Aorta (tissue), 5 donors: ENCODE measurements at regions not wholly inside any gene's neighbourhood (a gene's known extent, or its start where the extent isn't known, plus 50 kb on each side); places are given as distances from the start of the nearest gene placed in this dataset.
"Not testable (repeated sequence)": the region's sequence is repeated elsewhere in the genome, so short reads cannot be mapped to it uniquely, and the experiment has no call there.

Source experiments
- ATAC-seq: fragments of 200-7000 bp; cut with Tn5 transposase; one replicate; pipeline ENCODE4 v1.9.1; 2022; ENCODE audit warnings: moderate library complexity; ENCODE audit not compliant: low FRiP score
- DNase-seq, 2 donors: peaks; one replicate each; pipeline ENCODE4 v3.0.0-alpha.2; 2020
- H3K27ac ChIP-seq, 2 donors: one replicate each; pipeline ENCODE4 v1.5.1; 2013; ENCODE audit warnings: low read length in 2 of 2, mild to moderate bottlenecking in 2 of 2, moderate library complexity in 2 of 2, control low read depth in 1 of 2, inconsistent platforms in 1 of 2, low read depth in 1 of 2
- H3K27me3 ChIP-seq, 2 donors: one replicate each; pipeline ENCODE4 v1.6.1; 2013; ENCODE audit warnings: control low read depth in 1 of 2, low read length in 1 of 2, mild to moderate bottlenecking in 1 of 2, moderate library complexity in 1 of 2; ENCODE audit not compliant: insufficient read depth in 2 of 2, control insufficient read depth in 1 of 2
- H3K36me3 ChIP-seq, 2 donors: one replicate each; pipeline ENCODE4 v1.6.1; 2013; ENCODE audit warnings: control low read depth in 1 of 2, low read length in 1 of 2, mild to moderate bottlenecking in 1 of 2; ENCODE audit not compliant: insufficient read depth in 2 of 2, control insufficient read depth in 1 of 2
- H3K4me1 ChIP-seq, 2 donors: one replicate each; pipeline ENCODE4 v1.6.1; 2013; ENCODE audit warnings: low read length in 2 of 2, control low read depth in 1 of 2, mild to moderate bottlenecking in 1 of 2, moderate library complexity in 1 of 2; ENCODE audit not compliant: insufficient read depth in 2 of 2, control insufficient read depth in 1 of 2
- H3K4me3 ChIP-seq, 2 donors: one replicate each; pipeline ENCODE4 v1.5.1; 2013; ENCODE audit warnings: low read length in 2 of 2, control low read depth in 1 of 2, mild to moderate bottlenecking in 1 of 2
- H3K9me3 ChIP-seq: one replicate; pipeline ENCODE4 v1.6.1; 2013; ENCODE audit warnings: mild to moderate bottlenecking, low read length; ENCODE audit not compliant: control insufficient read depth
- WGBS, 2 donors: extraction: QIAGEN DNeasy Blood & Tissue Kit; methylation state at CpG; one replicate each; pipeline ENCODE4 v1.1.7; 2013; 5-methylcytosine and 5-hydroxymethylcytosine counted together
- intact Hi-C, 2 donors: fragments of 100-400 bp; cut with DNase I; formaldehyde crosslinking; loops; one replicate each; pipeline versions ENCODE4 v1.14.2 to v1.15.0; 2022
- donor health status: healthy with polysubstance abuse.
- donor health status: Bipolar disorder and iron deficiency.
- donor health status: DM: no; HTN: no; CAD: no.
- donor health status: DM: no; HTN: no; CAD: no.
- donor health status: DM: yes; HTN: yes; CAD: no.

GRCh38 chr13:58955546-58956385 lies 1208.0 kb downstream of the DIAPH3 start:
- DNase-seq (no peak), ATAC-seq (no peak)
- intact Hi-C loops: no loop called here
- WGBS, 2 donors: 74% methylated on average over 7 of the region's 7 CpGs
- no peaks in the 10 kb centered on the region for H3K36me3 ChIP-seq
- H3K9me3 ChIP-seq: no peaks in the 10 kb centered on the region
- H3K4me3 ChIP-seq: no peak overlapping the region
- no peak overlapping the region for H3K27ac ChIP-seq
- no peaks in the 10 kb centered on the region for H3K4me1 ChIP-seq
- no peaks in the 10 kb centered on the region for H3K27me3 ChIP-seq

- H3K36me3 ChIP-seq, H3K9me3 ChIP-seq, H3K4me1 ChIP-seq, DNase-seq, H3K27me3 ChIP-seq, H3K27ac ChIP-seq, H3K4me3 ChIP-seq, intact Hi-C loops, ATAC-seq: not testable (repeated sequence)
- WGBS, 2 donors: 98 to 99% methylated on average over 20 to 22 of the region's 22 CpGs
Observed at GRCh38 chr13:58958097-58958496, 1205.6 kb downstream of the DIAPH3 start.

- no peak overlapping the region for H3K4me3 ChIP-seq
- intact Hi-C loops: no loop called here
- no peaks in the 10 kb centered on the region for H3K9me3 ChIP-seq
- DNase-seq (no peak), ATAC-seq (no peak)
- H3K27ac ChIP-seq: no peak overlapping the region
- H3K27me3 ChIP-seq: no peaks in the 10 kb centered on the region
- H3K4me1 ChIP-seq: no peaks in the 10 kb centered on the region
- no peaks in the 10 kb centered on the region for H3K36me3 ChIP-seq
- WGBS, 2 donors: 66 to 71% methylated on average over 2 of the region's 2 CpGs
Observed at GRCh38 chr13:58960888-58961287, 1202.8 kb downstream of the DIAPH3 start.

GRCh38 chr13:58963321-58963720 lies 1200.4 kb downstream of the DIAPH3 start:
- Histone ChIP-seq H3K27me3 (no peaks in the 10 kb centered on the region), H3K27ac (no peak overlapping the region), H3K4me3 (no peak overlapping the region), H3K4me1 (no peaks in the 10 kb centered on the region), H3K9me3 (no peaks in the 10 kb centered on the region), H3K36me3 (no peaks in the 10 kb centered on the region)
- DNase-seq: no peak
- intact Hi-C loops: no loop called here
- 74 to 84% methylated on average over 2 of the region's 2 CpGs for WGBS, 2 donors
- ATAC-seq: no peak

- Histone ChIP-seq H3K4me1 (no peaks in the 10 kb centered on the region), H3K4me3 (no peak overlapping the region), H3K27me3 (no peaks in the 10 kb centered on the region), H3K9me3 (no peaks in the 10 kb centered on the region), H3K36me3 (no peaks in the 10 kb centered on the region), H3K27ac (no peak overlapping the region)
- DNase-seq (no peak), ATAC-seq (no peak)
- WGBS, 2 donors: 65 to 78% methylated on average over 3 of the region's 3 CpGs
- intact Hi-C loops: no loop called here
Observed at GRCh38 chr13:58964048-58964447, 1199.7 kb downstream of the DIAPH3 start.

GRCh38 chr13:58977085-58977484 lies 1186.6 kb downstream of the DIAPH3 start:
- 93 to 96% methylated on average over 6 of the region's 6 CpGs for WGBS, 2 donors

GRCh38 chr13:58978331-58978730 lies 1185.4 kb downstream of the DIAPH3 start:
- DNase-seq: no peak
- Histone ChIP-seq H3K4me3 (no peak overlapping the region), H3K27me3 (no peaks in the 10 kb centered on the region), H3K27ac (no peak overlapping the region), H3K36me3 (no peaks in the 10 kb centered on the region), H3K4me1 (no peaks in the 10 kb centered on the region), H3K9me3 (no peaks in the 10 kb centered on the region)
- WGBS, 2 donors: 29 to 42% methylated on average over 1 of the region's 1 CpG
- ATAC-seq: no peak
- intact Hi-C loops: no loop called here

More at GRCh38 chr13:58977085-58977484, 1186.6 kb downstream of the DIAPH3 start:
- ATAC-seq: no peak
- no peaks in the 10 kb centered on the region for H3K27me3 ChIP-seq
- H3K4me1 ChIP-seq: no peaks in the 10 kb centered on the region
- intact Hi-C loops: no loop called here
- no peak for DNase-seq
- H3K4me3 ChIP-seq: no peak overlapping the region
- H3K36me3 ChIP-seq: no peaks in the 10 kb centered on the region
- no peak overlapping the region for H3K27ac ChIP-seq
- no peaks in the 10 kb centered on the region for H3K9me3 ChIP-seq

- no peaks in the 10 kb centered on the region for H3K27me3 ChIP-seq
- intact Hi-C loops: no loop called here
- no peak for DNase-seq
- no peaks in the 10 kb centered on the region for H3K36me3 ChIP-seq
- no peak for ATAC-seq
- no peaks in the 10 kb centered on the region for H3K9me3 ChIP-seq
- WGBS, 2 donors: 74 to 80% methylated on average over 2 of the region's 2 CpGs
- no peak overlapping the region for H3K4me3 ChIP-seq
- no peak overlapping the region for H3K27ac ChIP-seq
- no peaks in the 10 kb centered on the region for H3K4me1 ChIP-seq
Observed at GRCh38 chr13:58979851-58980250, 1183.9 kb downstream of the DIAPH3 start.

- WGBS, 2 donors: 18 to 25% methylated on average over 3 of the region's 3 CpGs
- Histone ChIP-seq H3K4me3 (no peak overlapping the region), H3K27me3 (no peaks in the 10 kb centered on the region), H3K27ac (no peak overlapping the region), H3K4me1 (no peaks in the 10 kb centered on the region), H3K36me3 (no peaks in the 10 kb centered on the region), H3K9me3 (no peaks in the 10 kb centered on the region)
- no peak for ATAC-seq
- intact Hi-C loops: no loop called here
- DNase-seq: no peak
Observed at GRCh38 chr13:58985845-58986244, 1177.9 kb downstream of the DIAPH3 start.
